ENCODE measurements at regions not wholly inside any gene's neighbourhood (a gene's known extent, or its start where the extent isn't known, plus 50 kb on each side); places are given as distances from the start of the nearest gene placed in this dataset.

DNA sequence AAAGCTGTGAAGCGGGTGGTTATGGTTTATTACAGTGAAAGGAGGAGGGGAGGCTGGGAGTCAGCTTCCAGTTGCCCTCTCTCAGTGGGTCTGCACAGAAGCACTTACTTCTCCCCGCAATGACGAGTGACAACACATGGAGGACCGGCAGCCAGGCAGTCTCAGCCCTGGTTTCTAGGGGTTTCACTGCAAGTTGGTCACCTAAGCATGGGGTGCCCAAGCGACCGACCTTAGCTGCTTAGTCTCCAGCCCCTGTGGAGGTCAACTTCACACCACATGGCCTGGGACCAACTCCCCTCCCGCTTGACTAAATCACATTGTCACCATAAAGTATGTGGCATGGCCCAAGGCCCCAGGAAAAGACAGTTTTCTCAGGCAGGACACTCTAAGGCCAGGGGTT is 99.9 kb upstream of the ZNF32 start:
- TF ChIP-seq, protein P1, sequence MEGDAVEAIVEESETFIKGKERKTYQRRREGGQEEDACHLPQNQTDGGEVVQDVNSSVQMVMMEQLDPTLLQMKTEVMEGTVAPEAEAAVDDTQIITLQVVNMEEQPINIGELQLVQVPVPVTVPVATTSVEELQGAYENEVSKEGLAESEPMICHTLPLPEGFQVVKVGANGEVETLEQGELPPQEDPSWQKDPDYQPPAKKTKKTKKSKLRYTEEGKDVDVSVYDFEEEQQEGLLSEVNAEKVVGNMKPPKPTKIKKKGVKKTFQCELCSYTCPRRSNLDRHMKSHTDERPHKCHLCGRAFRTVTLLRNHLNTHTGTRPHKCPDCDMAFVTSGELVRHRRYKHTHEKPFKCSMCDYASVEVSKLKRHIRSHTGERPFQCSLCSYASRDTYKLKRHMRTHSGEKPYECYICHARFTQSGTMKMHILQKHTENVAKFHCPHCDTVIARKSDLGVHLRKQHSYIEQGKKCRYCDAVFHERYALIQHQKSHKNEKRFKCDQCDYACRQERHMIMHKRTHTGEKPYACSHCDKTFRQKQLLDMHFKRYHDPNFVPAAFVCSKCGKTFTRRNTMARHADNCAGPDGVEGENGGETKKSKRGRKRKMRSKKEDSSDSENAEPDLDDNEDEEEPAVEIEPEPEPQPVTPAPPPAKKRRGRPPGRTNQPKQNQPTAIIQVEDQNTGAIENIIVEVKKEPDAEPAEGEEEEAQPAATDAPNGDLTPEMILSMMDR (IDR thresholded peaks at IDR 0.05), result no peak
- TF ChIP-seq POLR2A (IDR thresholded peaks at IDR 0.05), result no peak
